Heart left ventricle (tissue), 13 donors: ENCODE measurements at regions not wholly inside any gene's neighbourhood (a gene's known extent, or its start where the extent isn't known, plus 50 kb on each side); places are given as distances from the start of the nearest gene placed in this dataset.

Experiments
- POLR2A ChIP-seq, 2 donors: fragments of 450-650 bp; IDR thresholded peaks; one replicate each; pipeline ENCODE4 v1.6.1; 2017; ENCODE audit warnings: antibody characterized with exemption in 2 of 2, mild to moderate bottlenecking in 2 of 2, moderate library complexity in 2 of 2
- TF ChIP-seq, protein P1 (sequence below), 12 donors: fragments of 200-600 bp; sonication (generic) in 4 of 12; IDR thresholded peaks; one replicate each; pipeline versions ENCODE4 v1.5.0 to v1.8.0; 2018 to 2022; ENCODE audit warnings: antibody characterized with exemption in 12 of 12, mild to moderate bottlenecking in 5 of 12
- donor health status: ischemic (EF 13 %, LVEDD 7.1; RV severe dilation, severe dysfunction).
- donor health status: DM: no; HTN: yes; CAD: no.
- donor health status: DM: no; HTN: no; CAD: no.
- donor health status: ischemic (EF 25% LVEDD 6.9; RV normal size, moderate dysfunction).
- donor health status: ischemic (EF 25% LVEDD 5.7; RV mildly dilated, moderate dysfunction).
- donor health status: ischemic (EF 35%, LVEDD 5.7; RV mildly dilated, moderate dysfunction).
- donor health status: nonischemic (EF 11% LVEDD 7.7; RV severe dilation, severe dysfunction).
- donor health status: DM: yes; HTN: yes; CAD: no.
- donor health status: PGD.
- donor health status: ischemic (EF 29% LVEDD 5.4; RV normal size, mild dysfunction).
- donor health status: nonischemic (EF 23%, LVEDD 6.1; RV moderate dilation, normal function).

DNA sequence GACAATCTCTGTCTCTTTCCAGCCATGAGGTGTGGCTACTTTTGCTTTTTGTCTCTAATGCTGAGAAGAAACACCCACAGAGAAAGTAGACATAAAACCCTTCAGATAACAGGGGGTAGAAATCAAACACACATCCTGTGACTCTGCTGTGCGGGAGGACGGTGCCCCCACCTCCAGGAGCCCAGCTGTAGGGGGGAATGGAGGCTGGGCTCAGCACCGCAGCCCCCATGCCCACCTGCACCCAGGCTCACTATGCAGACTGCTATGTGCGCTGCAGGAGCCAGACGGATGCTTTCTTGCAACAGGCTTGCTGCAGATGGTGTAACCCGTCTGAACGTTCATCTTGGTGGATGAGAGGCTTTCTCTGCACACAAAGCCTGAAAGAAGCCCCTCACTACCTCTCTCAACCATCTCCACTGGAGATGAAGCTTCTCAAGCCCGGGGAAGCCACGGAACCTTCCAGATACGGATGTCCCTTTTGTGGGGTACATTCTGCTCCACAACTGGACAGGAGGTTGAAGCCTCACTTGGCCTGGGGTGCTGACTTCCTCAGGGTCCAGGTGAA, 207.2 kb downstream of the GADD45G start:
- TF ChIP-seq POLR2A (IDR thresholded peaks at IDR 0.05), result no peak
- TF ChIP-seq, protein P1, sequence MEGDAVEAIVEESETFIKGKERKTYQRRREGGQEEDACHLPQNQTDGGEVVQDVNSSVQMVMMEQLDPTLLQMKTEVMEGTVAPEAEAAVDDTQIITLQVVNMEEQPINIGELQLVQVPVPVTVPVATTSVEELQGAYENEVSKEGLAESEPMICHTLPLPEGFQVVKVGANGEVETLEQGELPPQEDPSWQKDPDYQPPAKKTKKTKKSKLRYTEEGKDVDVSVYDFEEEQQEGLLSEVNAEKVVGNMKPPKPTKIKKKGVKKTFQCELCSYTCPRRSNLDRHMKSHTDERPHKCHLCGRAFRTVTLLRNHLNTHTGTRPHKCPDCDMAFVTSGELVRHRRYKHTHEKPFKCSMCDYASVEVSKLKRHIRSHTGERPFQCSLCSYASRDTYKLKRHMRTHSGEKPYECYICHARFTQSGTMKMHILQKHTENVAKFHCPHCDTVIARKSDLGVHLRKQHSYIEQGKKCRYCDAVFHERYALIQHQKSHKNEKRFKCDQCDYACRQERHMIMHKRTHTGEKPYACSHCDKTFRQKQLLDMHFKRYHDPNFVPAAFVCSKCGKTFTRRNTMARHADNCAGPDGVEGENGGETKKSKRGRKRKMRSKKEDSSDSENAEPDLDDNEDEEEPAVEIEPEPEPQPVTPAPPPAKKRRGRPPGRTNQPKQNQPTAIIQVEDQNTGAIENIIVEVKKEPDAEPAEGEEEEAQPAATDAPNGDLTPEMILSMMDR (IDR thresholded peaks at IDR 0.05), result no peak
